ENCODE measurements at regions not wholly inside any gene's neighbourhood (a gene's known extent, or its start where the extent isn't known, plus 50 kb on each side); places are given as distances from the start of the nearest gene placed in this dataset.

DNA sequence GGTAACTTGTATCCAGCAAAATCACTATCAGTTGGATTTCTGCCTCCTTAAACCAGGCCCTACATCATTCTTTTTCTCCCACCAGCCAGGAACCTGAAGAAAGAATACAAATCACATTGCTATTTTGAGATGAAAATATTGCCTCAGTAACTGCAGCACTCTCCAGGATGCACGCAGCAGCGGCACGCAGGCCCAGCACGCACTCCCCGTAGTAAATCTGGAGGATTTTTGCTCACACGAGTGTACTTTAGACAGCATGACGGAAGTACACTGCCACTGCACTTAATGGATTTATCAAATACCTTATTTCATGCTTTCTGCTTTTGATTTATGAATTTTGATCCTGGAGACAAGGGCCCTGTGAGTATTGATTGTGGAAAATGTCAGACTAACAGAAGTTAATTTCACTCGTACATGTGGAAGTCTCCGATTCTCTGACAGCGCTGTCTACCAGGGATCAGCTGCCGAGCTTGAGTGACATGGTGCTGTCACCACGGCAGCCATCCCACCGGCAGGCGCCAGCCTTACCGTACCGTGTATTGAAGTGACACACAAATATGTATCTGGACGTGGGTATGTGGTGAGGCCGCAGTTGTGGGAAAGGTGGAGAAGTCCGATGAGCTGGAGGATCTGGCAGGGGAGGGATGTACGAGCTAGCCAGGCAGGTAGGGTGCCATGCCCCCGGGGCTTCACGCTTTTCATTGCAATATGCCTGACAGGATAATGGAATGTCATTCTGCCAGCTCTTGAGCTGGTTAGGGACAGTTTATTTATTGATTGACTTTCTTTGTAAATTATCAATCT, 863.7 kb downstream of the GALR1 start:
- no peak for DNase-seq (ENCODE audit: low read depth)

- DNase-seq (ENCODE audit: low read depth), result no peak
These were observed 864.2 kb downstream of the GALR1 start for GRCh38 chr18:78113940-78114251.

GRCh38 chr18:78115896-78116561, 863.6 kb upstream of the SALL3 start:
- DNase-seq (ENCODE audit: low read depth), result no peak

GRCh38 chr18:78123144-78123909, 856.3 kb upstream of the SALL3 start:
- DNase-seq (ENCODE audit: low read depth), result no peak

DNA sequence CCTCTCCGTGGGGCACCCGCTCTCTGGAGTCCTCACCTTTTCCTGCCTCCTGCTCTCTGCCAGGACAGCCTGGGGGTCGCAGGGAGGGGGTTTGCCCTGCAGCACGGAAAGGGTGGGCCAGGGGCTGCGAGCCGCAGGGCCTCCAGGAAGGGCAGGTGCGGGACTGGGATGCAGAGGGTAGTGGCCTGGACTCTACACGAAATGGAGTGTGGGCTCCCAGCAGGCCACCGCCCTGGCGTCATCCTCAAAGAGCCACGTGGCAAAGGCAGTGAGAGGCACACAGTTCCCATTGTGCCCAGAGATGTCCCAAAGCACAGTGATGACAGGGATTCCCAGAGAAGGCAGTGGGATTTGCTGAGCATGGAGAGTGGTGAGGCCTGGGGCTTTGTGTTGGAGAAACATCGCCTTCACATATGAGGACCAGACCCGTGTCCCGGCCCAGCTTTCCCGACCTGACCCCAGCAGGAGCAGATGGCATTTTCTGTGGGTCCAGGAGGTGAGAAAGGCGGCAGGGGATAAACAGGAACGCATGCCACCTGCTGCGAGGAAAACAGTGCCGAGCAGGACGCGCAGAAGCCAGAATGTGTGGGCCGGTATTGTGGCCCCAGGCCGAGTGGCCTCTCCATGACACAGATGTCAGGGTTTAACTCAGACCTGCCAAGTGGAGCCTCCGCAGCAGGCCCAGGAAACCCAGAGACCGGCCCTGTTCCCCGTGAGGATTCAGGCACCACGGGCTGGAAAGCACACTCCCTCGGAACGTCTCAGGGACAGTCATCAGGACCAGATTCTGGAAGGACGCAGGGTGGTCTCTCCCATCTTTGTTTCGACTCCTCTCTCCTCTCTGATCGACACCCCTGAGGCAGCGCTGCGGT, 855.5 kb upstream of the SALL3 start:
- DNase-seq (ENCODE audit: low read depth), result no peak

DNA sequence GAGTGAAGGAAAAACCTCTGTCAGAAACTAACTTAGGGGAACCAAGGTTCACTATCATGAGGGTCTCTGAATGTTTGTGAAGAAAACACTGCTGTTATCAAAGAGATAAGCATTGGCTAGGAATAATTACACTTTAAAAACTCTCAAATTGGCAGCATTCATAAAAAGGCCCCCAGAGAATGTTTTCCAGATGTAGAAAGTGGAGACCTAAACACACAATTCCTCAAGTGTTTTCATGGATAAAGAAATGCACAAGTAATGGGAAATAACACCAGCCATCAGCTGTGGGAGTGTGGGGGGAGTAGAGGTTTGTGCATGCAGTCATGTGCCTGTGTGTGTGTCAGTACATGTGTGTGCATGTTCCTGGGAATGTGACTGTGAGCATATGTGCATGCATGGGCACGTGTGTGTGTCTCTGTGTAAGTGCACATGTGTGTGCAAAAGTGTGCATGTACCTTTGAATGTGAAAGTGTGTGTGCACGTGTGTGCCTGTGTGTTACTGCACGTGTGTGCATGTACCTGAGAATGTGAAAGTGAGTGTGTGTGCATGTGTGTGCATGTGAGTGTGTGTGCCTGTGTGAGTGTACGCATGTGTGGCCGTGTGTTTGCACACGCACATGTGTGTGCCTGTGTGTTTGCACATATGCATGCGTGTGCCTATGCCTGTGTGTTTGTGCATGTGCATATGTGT, 854.3 kb upstream of the SALL3 start:
- DNase-seq (ENCODE audit: low read depth), result no peak

GRCh38 chr18:78126106-78126505, 853.5 kb upstream of the SALL3 start:
- DNase-seq (ENCODE audit: low read depth), result no peak

GRCh38 chr18:78126536-78126935, 853.1 kb upstream of the SALL3 start:
- no peak for DNase-seq (ENCODE audit: low read depth)

DNA sequence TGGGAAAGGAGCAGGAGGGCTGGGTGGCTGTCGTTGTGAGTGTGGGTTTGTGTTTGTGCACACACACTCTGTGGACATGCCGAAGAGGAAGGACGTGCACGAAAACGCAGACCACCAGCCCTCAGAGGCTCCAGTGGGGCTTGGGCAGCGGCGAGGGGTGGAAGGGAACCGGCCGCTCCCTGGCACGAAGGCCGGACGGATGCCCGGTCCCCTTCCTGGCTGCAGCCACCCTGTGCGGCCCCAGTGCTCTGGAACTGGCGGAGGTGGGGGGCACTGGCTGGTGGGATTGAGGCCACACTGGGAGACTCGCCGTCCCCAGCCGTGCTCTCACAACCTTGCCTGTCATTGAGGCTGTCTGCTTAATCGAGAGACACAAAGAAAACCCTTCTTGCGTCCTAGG, 852.6 kb upstream of the SALL3 start:
- DNase-seq (ENCODE audit: low read depth), result no peak

DNA sequence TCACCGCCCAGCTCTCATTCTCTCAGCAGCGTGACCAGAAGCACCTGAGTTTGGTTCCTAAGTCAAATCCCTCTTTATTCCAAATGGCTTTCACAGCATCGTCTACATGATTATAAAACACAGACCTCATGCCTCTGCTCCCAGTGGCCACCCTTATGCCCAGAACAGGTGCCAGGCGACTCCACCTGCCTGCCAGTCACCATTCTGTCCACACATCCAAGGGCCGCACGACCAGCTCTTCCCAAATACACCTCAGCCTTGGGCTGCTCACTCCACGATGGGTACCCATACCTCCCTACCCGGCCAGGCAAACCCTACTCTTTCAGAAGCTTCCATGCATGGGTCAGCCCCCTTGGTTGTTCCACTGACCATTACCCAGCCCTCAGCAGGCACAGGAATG, 851.6 kb upstream of the SALL3 start:
- DNase-seq (ENCODE audit: low read depth), result no peak

DNA sequence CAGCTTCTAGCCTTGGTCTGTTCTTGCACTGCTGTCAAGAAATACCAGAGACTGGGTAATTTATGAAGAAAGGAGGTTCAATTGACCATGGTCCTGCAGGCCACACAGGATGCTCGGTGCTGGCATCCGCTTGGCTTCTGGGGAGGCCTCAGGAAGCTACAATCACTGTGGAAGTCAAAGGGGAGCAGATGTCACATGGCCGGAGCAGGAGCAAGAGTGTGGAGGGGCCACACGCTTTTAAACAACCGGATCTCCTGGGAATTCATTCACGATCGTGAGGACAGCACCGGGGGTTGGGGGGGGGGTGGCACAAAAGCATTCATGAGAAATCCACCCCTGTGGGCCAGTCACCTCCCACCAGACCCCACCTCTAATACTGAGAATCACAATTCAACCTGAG, 850.4 kb upstream of the SALL3 start:
- DNase-seq (ENCODE audit: low read depth), result no peak

DNA sequence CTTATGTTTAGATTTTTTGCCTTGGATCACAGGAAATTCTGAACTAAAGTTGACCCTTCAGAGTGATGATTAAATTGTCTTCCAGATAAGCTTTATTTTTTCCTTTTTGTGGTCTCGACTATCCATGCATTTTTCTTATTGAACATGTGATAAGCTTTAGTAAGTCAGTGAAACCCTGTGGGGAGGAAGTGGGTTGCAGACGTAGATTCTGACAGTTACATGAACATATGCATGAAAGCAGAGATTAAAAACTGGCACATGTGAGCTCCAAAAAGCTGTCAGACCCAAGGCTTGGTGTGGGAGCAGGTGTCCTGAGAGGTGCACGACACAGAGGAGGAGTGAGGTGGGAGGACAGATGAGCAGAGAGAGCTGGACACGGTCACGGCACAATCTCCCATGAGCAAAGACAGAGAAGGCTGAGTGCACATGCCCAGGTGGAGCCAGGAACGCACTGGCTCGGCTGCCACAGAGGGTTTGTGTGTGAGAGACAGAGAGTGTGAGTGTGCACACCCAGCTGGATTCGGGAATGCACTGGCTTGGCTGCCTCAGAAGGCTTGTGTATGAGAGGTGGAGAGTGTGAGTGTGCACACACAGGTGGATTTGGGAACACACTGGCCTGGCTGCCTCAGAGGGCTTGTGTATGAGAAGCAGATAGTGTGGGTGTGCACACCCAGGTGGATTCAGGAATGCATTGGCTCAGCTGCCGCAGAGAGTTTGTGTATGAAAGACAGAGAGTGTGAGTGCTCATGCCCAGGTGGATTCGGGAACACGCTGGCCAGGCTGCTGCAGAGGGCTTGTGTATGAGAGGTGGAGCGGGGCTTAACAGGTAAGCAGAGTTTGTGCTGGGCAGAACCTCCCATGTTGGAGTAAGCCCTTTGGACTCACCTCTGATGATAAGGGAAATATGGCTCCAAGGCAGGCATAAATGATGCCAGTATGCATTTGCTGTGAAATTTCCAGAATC, 849.1 kb upstream of the SALL3 start:
- DNase-seq (ENCODE audit: low read depth), result no peak

DNA sequence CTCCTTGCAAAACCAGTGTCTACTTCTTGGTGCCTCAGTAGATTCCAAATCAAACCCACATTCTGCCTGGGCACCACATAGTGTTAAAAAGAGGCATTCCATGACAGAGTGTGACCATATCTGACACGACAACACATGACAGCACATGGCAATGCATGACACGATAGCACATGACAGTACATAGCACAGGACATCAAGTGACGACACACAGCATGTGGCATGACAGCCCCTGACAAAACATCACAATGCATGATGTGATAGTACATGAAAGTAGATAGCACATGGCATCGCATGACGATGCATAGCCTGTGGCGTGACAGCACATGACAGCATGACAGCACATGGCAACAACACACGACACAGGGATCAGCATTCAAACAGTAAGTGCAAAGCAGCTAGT, 845.9 kb upstream of the SALL3 start:
- DNase-seq (ENCODE audit: low read depth), result no peak

GRCh38 chr18:78136986-78137385, 842.6 kb upstream of the SALL3 start:
- DNase-seq (ENCODE audit: low read depth), result no peak

- DNase-seq (ENCODE audit: low read depth), result no peak
These were observed 840.6 kb upstream of the SALL3 start for GRCh38 chr18:78138983-78139496.

DNA sequence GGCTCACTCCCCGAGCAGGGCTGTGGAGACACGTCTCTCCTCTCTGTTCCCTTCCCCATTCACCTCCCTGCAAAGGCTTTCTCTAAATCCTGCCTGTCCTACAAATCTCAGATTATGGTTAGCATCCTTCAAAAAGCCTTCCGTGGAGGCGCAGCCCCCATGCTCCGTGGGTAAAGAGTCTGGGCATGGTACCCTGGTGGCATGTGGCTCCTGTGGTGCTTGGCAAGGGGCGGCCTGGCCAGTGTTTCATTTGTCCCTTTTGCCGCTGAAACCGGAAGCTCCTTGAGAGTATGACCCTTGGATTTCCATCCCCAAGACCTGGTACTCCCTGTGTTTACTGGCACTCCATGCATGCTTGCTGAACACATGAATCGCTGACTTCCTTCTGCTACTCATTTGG, 839.3 kb upstream of the SALL3 start:
- no peak for DNase-seq (ENCODE audit: low read depth)

GRCh38 chr18:78144669-78145068, 834.9 kb upstream of the SALL3 start:
- DNase-seq (ENCODE audit: low read depth), result no peak

DNA sequence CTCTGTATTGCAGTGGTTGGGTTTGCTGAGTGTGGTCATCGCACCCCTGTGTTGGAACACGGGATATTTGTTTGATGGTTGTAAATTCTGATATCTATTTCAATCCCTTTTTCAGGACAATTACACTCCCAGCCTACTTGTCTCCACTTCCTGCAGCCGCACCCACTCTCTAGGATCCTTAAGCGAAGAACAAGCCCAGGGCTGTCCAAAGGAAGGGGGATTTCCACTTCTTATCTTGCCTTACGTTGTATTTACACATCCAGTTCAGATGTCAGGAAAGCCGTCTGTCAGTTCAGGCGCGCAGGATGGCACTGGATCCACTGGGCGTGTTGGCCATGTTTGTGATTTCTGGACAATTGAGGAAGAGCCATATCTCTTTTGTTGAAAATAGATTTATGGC, 834.5 kb upstream of the SALL3 start:
- no peak for DNase-seq (ENCODE audit: low read depth)

DNA sequence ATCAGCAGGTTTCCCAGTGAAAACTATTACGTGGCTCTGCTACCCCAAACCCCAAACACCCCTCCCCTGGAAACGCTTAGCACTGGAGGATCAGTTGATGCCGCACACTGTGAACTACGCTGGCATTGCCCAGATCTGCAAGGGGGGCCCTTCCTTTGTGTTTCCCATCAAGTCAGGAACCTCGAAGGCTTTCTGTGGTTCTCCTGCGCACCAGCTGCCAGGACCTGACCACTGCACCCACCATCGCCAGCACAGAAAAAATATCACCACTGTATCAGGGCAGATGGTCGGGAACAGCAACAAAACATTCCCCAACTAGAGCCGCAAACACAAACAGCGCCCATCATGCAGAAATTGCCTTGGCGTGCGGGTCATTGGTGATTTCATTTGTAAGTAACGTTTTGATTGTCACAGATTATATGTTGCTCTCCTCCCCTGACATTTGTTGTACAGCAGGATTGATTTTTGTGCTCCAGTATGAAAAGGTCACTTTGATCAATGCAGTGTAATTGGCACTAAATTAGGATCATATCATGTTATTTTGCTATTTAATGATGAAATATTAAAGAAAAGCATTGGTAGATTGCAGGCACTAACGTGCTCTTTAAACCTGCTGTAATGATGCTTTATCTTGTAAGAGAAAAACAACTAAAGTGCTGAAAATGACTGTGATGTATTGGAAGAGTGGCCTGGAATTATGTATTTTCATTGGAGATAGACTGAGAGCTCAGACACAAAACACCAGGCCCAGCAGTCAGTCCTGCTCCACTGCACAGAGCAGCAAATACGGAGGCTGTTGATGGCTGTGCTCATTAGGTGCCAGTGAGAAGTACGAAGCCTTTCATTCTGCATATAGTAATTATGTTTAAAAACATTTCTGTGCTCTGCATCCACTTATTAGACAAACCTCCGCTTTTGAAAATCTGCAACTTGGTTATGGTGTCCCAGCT, 833.2 kb upstream of the SALL3 start:
- no peak for DNase-seq (ENCODE audit: low read depth)
